Common myeloid progenitor, CD34-positive (primary cell): ENCODE measurements at regions not wholly inside any gene's neighbourhood (a gene's known extent, or its start where the extent isn't known, plus 50 kb on each side); places are given as distances from the start of the nearest gene placed in this dataset.
"Not testable (repeated sequence)": the region's sequence is repeated elsewhere in the genome, so short reads cannot be mapped to it uniquely, and the experiment has no call there.

Experiments used
- CTCF ChIA-PET: fragments of 350-600 bp; sonication (Branson Sonifier 250); formaldehyde crosslinking; loops from one replicate; lab custom pipeline; 2021; ENCODE audit warnings: antibody characterized with exemption; lab: Charles Lee
- POLR2A ChIA-PET: fragments of 350-600 bp; sonication (Branson Sonifier 250); formaldehyde crosslinking; loops from one replicate; lab custom pipeline; 2021; ENCODE audit warnings: antibody characterized with exemption; lab: Charles Lee
- DNase-seq, 3 donors: peaks; one replicate each; pipeline versions ENCODE4 v3.0.0 to v3.0.0-alpha.2; 2013
- H3K27ac ChIP-seq, 2 experiments: 1 replicate in 1 of 2; 2 replicates in 1 of 2; pipeline ENCODE4 v1.7.0; 2013; ENCODE audit warnings: inconsistent platforms in 2 of 2, low read length in 2 of 2, mild to moderate bottlenecking in 2 of 2, low read depth in 1 of 2, moderate library complexity in 1 of 2; ENCODE audit not compliant: severe bottlenecking in 2 of 2, insufficient read depth in 1 of 2, poor library complexity in 1 of 2
- H3K27me3 ChIP-seq, 5 experiments: replicated peaks in 2 of 5; 1 replicate in 3 of 5; 2 replicates in 2 of 5; pipeline versions ENCODE4 v1.6.1 to v1.7.0; 2013; ENCODE audit warnings: low read length in 4 of 5, mild to moderate bottlenecking in 2 of 5, moderate library complexity in 2 of 5, inconsistent platforms in 1 of 5; ENCODE audit not compliant: insufficient read depth in 5 of 5, control insufficient read depth in 4 of 5
- H3K36me3 ChIP-seq, 4 experiments: 1 replicate in 2 of 4; 2 replicates in 2 of 4; pipeline versions ENCODE4 v1.6.1 to v1.7.0; 2013; ENCODE audit warnings: low read length in 3 of 4, control low read depth in 1 of 4, mild to moderate bottlenecking in 1 of 4; ENCODE audit not compliant: control insufficient read depth in 4 of 4, insufficient read depth in 4 of 4
- H3K4me1 ChIP-seq, 4 experiments: 1 replicate in 3 of 4; 2 replicates in 1 of 4; pipeline versions ENCODE4 v1.6.1 to v1.7.1; 2013; ENCODE audit warnings: low read length in 3 of 4, mild to moderate bottlenecking in 3 of 4, control low read depth in 1 of 4, inconsistent platforms in 1 of 4, moderate library complexity in 1 of 4; ENCODE audit not compliant: control insufficient read depth in 4 of 4, insufficient read depth in 4 of 4; ENCODE audit errors: control extremely low read depth in 1 of 4
- H3K4me3 ChIP-seq, 7 experiments: 1 replicate in 4 of 7; 2 replicates in 3 of 7; pipeline versions ENCODE4 v1.5.1 to v1.7.0; 2013; ENCODE audit warnings: mild to moderate bottlenecking in 7 of 7, low read length in 6 of 7, moderate library complexity in 6 of 7, inconsistent platforms in 2 of 7, low read depth in 2 of 7, control low read depth in 1 of 7; ENCODE audit not compliant: insufficient read depth in 4 of 7, control insufficient read depth in 1 of 7; ENCODE audit errors: extremely low read depth in 1 of 7
- H3K9me3 ChIP-seq, 5 experiments: 1 replicate in 4 of 5; 2 replicates in 1 of 5; pipeline versions ENCODE4 v1.6.1 to v1.7.1; 2013; ENCODE audit warnings: low read length in 4 of 5, mild to moderate bottlenecking in 2 of 5, inconsistent platforms in 1 of 5, low read depth in 1 of 5, moderate library complexity in 1 of 5; ENCODE audit not compliant: control insufficient read depth in 4 of 5, insufficient read depth in 2 of 5; ENCODE audit errors: control extremely low read depth in 1 of 5
- WGBS: methylation state at CpG from one replicate; pipeline ENCODE4 v1.1.5; 2013; ENCODE audit not compliant: insufficient coverage; 5-methylcytosine and 5-hydroxymethylcytosine counted together

- H3K4me1 ChIP-seq, H3K4me3 ChIP-seq, CTCF ChIA-PET, H3K27ac ChIP-seq, POLR2A ChIA-PET, H3K27me3 ChIP-seq, H3K36me3 ChIP-seq: not testable (repeated sequence)
- WGBS, result 100% methylated on average over 2 of the region's 6 CpGs
- peaks cover 0 to 18% (median 4%) of the 10 kb centered on the region in 5 experiments for H3K9me3 ChIP-seq
- peak; percentile 2 to 50 (median 40) for DNase-seq
Measured at GRCh38 chr5:163316374-163316773, 121.0 kb upstream of the CCNG1 start.

- Histone ChIP-seq H3K27me3 (no peaks in the 10 kb centered on the region), H3K4me3 (no peak overlapping the region), H3K27ac (no peak overlapping the region), H3K9me3 (peaks cover 0 to 5% (median 0%) of the 10 kb centered on the region in 5 experiments), H3K36me3 (no peaks in the 10 kb centered on the region), H3K4me1 (no peaks in the 10 kb centered on the region)
- POLR2A ChIA-PET, result no interaction called here
- 96% methylated on average over 10 of the region's 14 CpGs for WGBS
- CTCF ChIA-PET, result no interaction called here
- DNase-seq, result no peak
Measured at GRCh38 chr5:163318707-163319106, 118.7 kb upstream of the CCNG1 start.

GRCh38 chr5:163321511-163321910 lies 115.9 kb upstream of the CCNG1 start:
- no peak for DNase-seq
- Histone ChIP-seq H3K27ac (no peak overlapping the region), H3K36me3 (no peaks in the 10 kb centered on the region), H3K4me3 (no peak overlapping the region), H3K4me1 (no peaks in the 10 kb centered on the region), H3K27me3 (no peaks in the 10 kb centered on the region), H3K9me3 (no peaks in the 10 kb centered on the region)
- CTCF ChIA-PET, result no interaction called here
- WGBS, result 90% methylated on average over 1 of the region's 2 CpGs
- POLR2A ChIA-PET, result no interaction called here

- Histone ChIP-seq H3K36me3 (no peaks in the 10 kb centered on the region), H3K27me3 (no peaks in the 10 kb centered on the region), H3K9me3 (peaks cover 0 to under 1% (median 0%) of the 10 kb centered on the region in 5 experiments), H3K4me3 (no peak overlapping the region), H3K27ac (no peak overlapping the region), H3K4me1 (no peaks in the 10 kb centered on the region)
- CTCF ChIA-PET, result no interaction called here
- POLR2A ChIA-PET, result no interaction called here
- peak in 2 of 3 donors; percentile 4 to 8 for DNase-seq
- 100% methylated on average over 5 of the region's 9 CpGs for WGBS
Measured at GRCh38 chr5:163330723-163331668, 106.4 kb upstream of the CCNG1 start.

GRCh38 chr5:163336074-163336473 lies 101.3 kb upstream of the CCNG1 start:
- CTCF ChIA-PET, H3K36me3 ChIP-seq, H3K4me1 ChIP-seq, H3K9me3 ChIP-seq, H3K27me3 ChIP-seq, DNase-seq, POLR2A ChIA-PET, H3K4me3 ChIP-seq, H3K27ac ChIP-seq: not testable (repeated sequence)
- WGBS, result 100% methylated on average over 2 of the region's 5 CpGs

- Histone ChIP-seq H3K4me3 (no peak overlapping the region), H3K4me1 (no peaks in the 10 kb centered on the region), H3K27ac (no peak overlapping the region), H3K27me3 (no peaks in the 10 kb centered on the region), H3K9me3 (peaks cover 0 to 4% (median 0%) of the 10 kb centered on the region in 5 experiments), H3K36me3 (no peaks in the 10 kb centered on the region)
- WGBS, result 92% methylated on average over 1 of the region's 3 CpGs
- DNase-seq, result no peak
- ChIA-PET CTCF (no interaction called here), POLR2A (no interaction called here)
Measured at GRCh38 chr5:163339148-163339547, 98.2 kb upstream of the CCNG1 start.

- H3K36me3 ChIP-seq, H3K9me3 ChIP-seq, H3K4me1 ChIP-seq, DNase-seq, H3K27ac ChIP-seq, CTCF ChIA-PET, POLR2A ChIA-PET, H3K4me3 ChIP-seq, H3K27me3 ChIP-seq: not testable (repeated sequence)
- WGBS, result 100% methylated on average over 4 of the region's 6 CpGs
Measured at GRCh38 chr5:163340378-163340777, 97.0 kb upstream of the CCNG1 start.
